Adrenal gland (tissue), 9 donors: ENCODE measurements at regions not wholly inside any gene's neighbourhood (a gene's known extent, or its start where the extent isn't known, plus 50 kb on each side); places are given as distances from the start of the nearest gene placed in this dataset.

ENCODE experiments used
- DNase-seq, 7 donors: peaks; one replicate each; pipeline ENCODE4 v3.0.0-alpha.2; 2019 to 2020
- H3K27ac ChIP-seq, 5 donors: fragments of 200-600 bp; sonication (generic) in 4 of 5; 1 replicate in 3 of 5; 2 replicates in 2 of 5; pipeline versions ENCODE4 v1.5.1 to v1.8.0; 2016 to 2020; ENCODE audit warnings: mild to moderate bottlenecking in 1 of 5
- H3K27me3 ChIP-seq: fragments of 200-600 bp; 2 replicates; pipeline ENCODE4 v1.8.0; 2021
- H3K36me3 ChIP-seq, 2 donors: fragments of 200-600 bp; replicated peaks in 1 of 2; 1 replicate in 1 of 2; 2 replicates in 1 of 2; pipeline versions ENCODE4 v1.5.1 to v1.8.0; 2018 to 2022
- H3K4me1 ChIP-seq, 2 donors: fragments of 200-600 bp; replicated peaks in 1 of 2; 1 replicate in 1 of 2; 2 replicates in 1 of 2; pipeline versions ENCODE4 v1.5.1 to v1.8.0; 2018 to 2021
- H3K4me3 ChIP-seq, 4 donors: fragments of 200-600 bp; sonication (generic) in 3 of 4; one replicate each; pipeline ENCODE4 v1.5.1; 2016 to 2018
- H3K9me3 ChIP-seq, 3 donors: fragments of 200-600 bp; sonication (generic) in 1 of 3; replicated peaks in 1 of 3; 1 replicate in 2 of 3; 2 replicates in 1 of 3; pipeline versions ENCODE4 v1.5.1 to v1.8.0; 2016 to 2021
- POLR2A ChIP-seq, 2 donors: fragments of 450-650 bp; IDR thresholded peaks; one replicate each; pipeline ENCODE4 v1.6.1; 2017; ENCODE audit warnings: antibody characterized with exemption in 2 of 2, mild to moderate bottlenecking in 2 of 2, moderate library complexity in 1 of 2
- WGBS, 4 donors: extraction: QIAGEN DNeasy Blood & Tissue Kit in 2 of 4; methylation state at CpG; one replicate each; pipeline versions ENCODE4 v1.1.5 to v1.1.7; 2013 to 2017; 5-methylcytosine and 5-hydroxymethylcytosine counted together
- intact Hi-C, 2 donors: fragments of 100-400 bp; cut with DNase I; formaldehyde crosslinking; loops; one replicate each; pipeline versions ENCODE4 v1.14.1 to v1.15.0; 2022 to 2023
- TF ChIP-seq, protein P1 (sequence below), 6 experiments: fragments of 450-650 bp in 4 of 6; fragments of 200-600 bp in 2 of 6; sonication (generic) in 1 of 6; IDR thresholded peaks; 1 replicate in 5 of 6; 2 replicates in 1 of 6; pipeline versions ENCODE4 v1.5.1 to v1.8.0; 2016 to 2021; ENCODE audit warnings: antibody characterized with exemption in 6 of 6, mild to moderate bottlenecking in 2 of 6, moderate library complexity in 1 of 6
- donor health status: healthy with polysubstance abuse.
- donor health status: Bipolar disorder and iron deficiency.
- donor health status: DM: yes; HTN: yes; CAD: no.
- donor health status: DM: no; HTN: no; CAD: no.
- donor health status: DM: no; HTN: no; CAD: no.

DNA sequence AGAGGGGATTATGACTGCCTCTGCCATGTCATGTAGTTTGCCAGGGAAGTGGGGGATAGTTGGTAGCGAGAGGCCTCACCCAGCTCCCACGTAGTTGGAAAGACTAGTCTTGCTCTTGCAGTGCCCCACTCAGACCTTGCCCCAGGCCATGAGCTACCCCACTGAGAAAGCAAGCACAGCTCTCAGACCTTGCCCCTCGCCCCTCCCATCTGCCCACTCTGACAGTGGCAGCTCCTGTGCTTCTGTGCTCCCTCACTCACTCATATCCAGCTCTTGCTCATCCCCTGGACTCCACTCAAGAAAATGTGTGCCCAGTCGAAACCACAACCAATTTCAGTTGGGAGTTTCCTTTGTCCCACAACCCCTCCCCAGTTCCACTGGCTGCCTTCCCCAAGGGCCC lies 55.5 kb upstream of the BDKRB2 start:
- peak in 1 of 7 donors; percentile 23 for DNase-seq
- Histone ChIP-seq H3K4me3 (no peak overlapping the region), H3K9me3 (no peaks in the 10 kb centered on the region), H3K27ac (no peak overlapping the region), H3K36me3 (no peaks in the 10 kb centered on the region), H3K27me3 (no peaks in the 10 kb centered on the region), H3K4me1 (no peaks in the 10 kb centered on the region)
- 81 to 88% (median 83%) methylated on average over 3 to 4 of the region's 4 CpGs for WGBS, 4 donors
- TF ChIP-seq POLR2A (IDR thresholded peaks at IDR 0.05) = no peak
- TF ChIP-seq, protein P1, sequence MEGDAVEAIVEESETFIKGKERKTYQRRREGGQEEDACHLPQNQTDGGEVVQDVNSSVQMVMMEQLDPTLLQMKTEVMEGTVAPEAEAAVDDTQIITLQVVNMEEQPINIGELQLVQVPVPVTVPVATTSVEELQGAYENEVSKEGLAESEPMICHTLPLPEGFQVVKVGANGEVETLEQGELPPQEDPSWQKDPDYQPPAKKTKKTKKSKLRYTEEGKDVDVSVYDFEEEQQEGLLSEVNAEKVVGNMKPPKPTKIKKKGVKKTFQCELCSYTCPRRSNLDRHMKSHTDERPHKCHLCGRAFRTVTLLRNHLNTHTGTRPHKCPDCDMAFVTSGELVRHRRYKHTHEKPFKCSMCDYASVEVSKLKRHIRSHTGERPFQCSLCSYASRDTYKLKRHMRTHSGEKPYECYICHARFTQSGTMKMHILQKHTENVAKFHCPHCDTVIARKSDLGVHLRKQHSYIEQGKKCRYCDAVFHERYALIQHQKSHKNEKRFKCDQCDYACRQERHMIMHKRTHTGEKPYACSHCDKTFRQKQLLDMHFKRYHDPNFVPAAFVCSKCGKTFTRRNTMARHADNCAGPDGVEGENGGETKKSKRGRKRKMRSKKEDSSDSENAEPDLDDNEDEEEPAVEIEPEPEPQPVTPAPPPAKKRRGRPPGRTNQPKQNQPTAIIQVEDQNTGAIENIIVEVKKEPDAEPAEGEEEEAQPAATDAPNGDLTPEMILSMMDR (IDR thresholded peaks at IDR 0.05) = no peak
- intact Hi-C loops = no loop called here

- WGBS, 4 donors = 60 to 95% (median 63%) methylated on average over 3 of the region's 3 CpGs
- Histone ChIP-seq H3K4me3 (no peak overlapping the region), H3K27ac (no peak overlapping the region), H3K27me3 (no peaks in the 10 kb centered on the region), H3K4me1 (no peaks in the 10 kb centered on the region), H3K36me3 (no peaks in the 10 kb centered on the region), H3K9me3 (no peaks in the 10 kb centered on the region)
- intact Hi-C loops = no loop called here
- no peak for TF ChIP-seq POLR2A (IDR thresholded peaks at IDR 0.05)
- TF ChIP-seq, protein P1 (IDR thresholded peaks at IDR 0.05) = no peak
- no peak for DNase-seq
Observed at GRCh38 chr14:96150214-96150613, 54.4 kb upstream of the BDKRB2 start.

- intact Hi-C loops = no loop called here
- Histone ChIP-seq H3K4me1 (no peaks in the 10 kb centered on the region), H3K9me3 (no peaks in the 10 kb centered on the region), H3K36me3 (no peaks in the 10 kb centered on the region), H3K4me3 (no peak overlapping the region), H3K27ac (no peak overlapping the region), H3K27me3 (no peaks in the 10 kb centered on the region)
- WGBS, 4 donors = 67 to 73% (median 69%) methylated on average over 13 of the region's 13 CpGs
- TF ChIP-seq POLR2A (IDR thresholded peaks at IDR 0.05) = no peak
- TF ChIP-seq, protein P1 (IDR thresholded peaks at IDR 0.05) = no peak
- DNase-seq = peak in 1 of 7 donors; percentile 33
Observed at GRCh38 chr14:96151242-96151641, 53.4 kb upstream of the BDKRB2 start.

DNA sequence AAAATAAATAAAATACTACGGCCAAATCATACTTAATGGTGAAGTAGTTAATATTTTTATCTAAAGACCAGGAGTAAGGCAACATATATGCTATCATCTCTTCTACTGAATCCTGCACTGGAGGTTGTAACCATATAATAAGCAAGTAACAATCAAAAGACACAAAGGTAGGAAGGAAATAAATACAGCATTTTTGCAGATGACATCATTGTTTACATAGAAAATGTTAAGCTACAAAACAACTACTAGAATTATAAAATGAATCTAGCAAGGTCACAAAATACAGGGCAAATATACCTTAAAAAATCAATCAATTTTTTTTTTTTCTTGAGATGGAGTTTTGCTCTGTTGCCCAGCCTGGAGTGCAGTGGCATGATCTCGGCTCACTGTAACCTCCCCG lies 51.6 kb upstream of the BDKRB2 start:
- 81 to 96% (median 85%) methylated on average over 3 of the region's 3 CpGs for whole genome bisulfite sequencing, 4 donors
- peak in 1 of 7 donors; percentile 2 for DNase-seq
- Histone ChIP-seq H3K9me3 (no peaks in the 10 kb centered on the region), H3K4me3 (no peak overlapping the region), H3K36me3 (no peaks in the 10 kb centered on the region), H3K27ac (no peak overlapping the region), H3K4me1 (no peaks in the 10 kb centered on the region), H3K27me3 (no peaks in the 10 kb centered on the region)
- no peak for TF ChIP-seq POLR2A (IDR thresholded peaks at IDR 0.05)
- TF ChIP-seq, protein P1 (IDR thresholded peaks at IDR 0.05) = no peak
- intact Hi-C loops = no loop called here
